Osteoblast (primary cell): ENCODE measurements at regions not wholly inside any gene's neighbourhood (a gene's known extent, or its start where the extent isn't known, plus 50 kb on each side); places are given as distances from the start of the nearest gene placed in this dataset.
"Not testable (repeated sequence)": the region's sequence is repeated elsewhere in the genome, so short reads cannot be mapped to it uniquely, and the experiment has no call there.

ENCODE experiments used
- DNase-seq: peaks from one replicate; pipeline ENCODE4 v3.0.0; 2011; ENCODE audit warnings: low spot score, mixed read lengths; ENCODE audit not compliant: insufficient read length; ENCODE audit errors: missing footprints
- H2AFZ ChIP-seq: 2 replicates; pipeline ENCODE4 v1.6.0; 2011; ENCODE audit warnings: mild to moderate bottlenecking, low read length
- H3K27ac ChIP-seq: 2 replicates; pipeline ENCODE4 v1.5.1; 2011; ENCODE audit warnings: mild to moderate bottlenecking, low read depth, low read length, moderate library complexity
- H3K27me3 ChIP-seq: 2 replicates; pipeline ENCODE4 v1.6.0; 2012; ENCODE audit warnings: mild to moderate bottlenecking, control low read depth, inconsistent platforms, low read length, moderate library complexity; ENCODE audit not compliant: insufficient read depth
- H3K36me3 ChIP-seq: 2 replicates; pipeline ENCODE4 v1.5.1; 2011; ENCODE audit warnings: mild to moderate bottlenecking, low read length, control low read depth, moderate library complexity; ENCODE audit not compliant: insufficient read depth
- H3K4me1 ChIP-seq: 2 replicates; pipeline ENCODE4 v1.5.1; 2011; ENCODE audit warnings: mild to moderate bottlenecking, low read length, control low read depth, moderate library complexity; ENCODE audit not compliant: insufficient read depth
- H3K4me2 ChIP-seq: 2 replicates; pipeline ENCODE4 v1.6.0; 2011; ENCODE audit warnings: mild to moderate bottlenecking, low read length; ENCODE audit not compliant: insufficient read depth
- H3K4me3 ChIP-seq: fragments of 200-600 bp; sonication (generic); 3 replicates; pipeline ENCODE4 v1.5.1; 2012; ENCODE audit warnings: mild to moderate bottlenecking, low read length, inconsistent platforms; ENCODE audit not compliant: insufficient read depth
- H3K79me2 ChIP-seq: 2 replicates; pipeline ENCODE4 v1.6.0; 2012; ENCODE audit warnings: mild to moderate bottlenecking, low read length, control low read depth, inconsistent platforms; ENCODE audit not compliant: insufficient read depth
- H3K9me3 ChIP-seq: 2 replicates; pipeline ENCODE4 v1.5.1; 2011; ENCODE audit warnings: low read depth, low read length, control low read depth
- H4K20me1 ChIP-seq: 2 replicates; pipeline ENCODE4 v1.6.0; 2012; ENCODE audit warnings: mild to moderate bottlenecking, low read length, control low read depth; ENCODE audit not compliant: insufficient read depth
- CTCF ChIP-seq: IDR thresholded peaks from 2 replicates; pipeline ENCODE4 v1.5.1; 2011; ENCODE audit warnings: mild to moderate bottlenecking, low read depth, low read length, moderate library complexity; ENCODE audit errors: extremely low read depth

- H3K4me2 ChIP-seq, result no peak overlapping the region
- no peaks in the 10 kb centered on the region for H3K79me2 ChIP-seq
- H3K4me3 ChIP-seq, result no peak overlapping the region
- H3K36me3 ChIP-seq, result no peaks in the 10 kb centered on the region
- no peaks in the 10 kb centered on the region for H3K4me1 ChIP-seq
- H3K27ac ChIP-seq, result no peak overlapping the region
- H3K9me3 ChIP-seq, result no peaks in the 10 kb centered on the region
- H4K20me1 ChIP-seq, result no peaks in the 10 kb centered on the region
- no peak for TF ChIP-seq CTCF
- no peak for DNase-seq
- H2AFZ ChIP-seq, result no peak overlapping the region
- H3K27me3 ChIP-seq, result no peaks in the 10 kb centered on the region
Observed at GRCh38 chr10:128187788-128188185, 61.6 kb upstream of the MKI67 start.

DNA sequence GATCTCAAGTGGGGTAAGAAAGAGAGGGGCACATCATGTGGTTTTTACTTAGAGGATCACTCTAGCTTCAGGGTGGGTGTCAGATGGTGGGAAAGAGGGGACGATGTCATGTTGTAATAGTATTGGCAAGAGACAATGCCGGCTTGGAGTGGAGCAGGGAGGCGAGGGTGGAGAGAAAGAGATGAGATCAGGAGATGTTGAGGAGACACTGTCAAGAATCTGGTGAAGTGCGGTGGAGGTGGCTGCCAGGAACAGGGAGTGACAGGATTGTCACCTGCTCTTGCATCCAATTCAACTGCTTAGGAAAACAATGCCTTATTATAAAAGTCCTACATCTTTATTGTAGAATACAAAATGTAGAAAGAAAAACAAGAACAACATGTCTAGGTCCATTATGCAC lies 63.0 kb upstream of the MKI67 start:
- Histone ChIP-seq H3K4me3 (no peak overlapping the region), H3K4me1 (no peaks in the 10 kb centered on the region), H2AFZ (no peak overlapping the region), H4K20me1 (no peaks in the 10 kb centered on the region), H3K36me3 (no peaks in the 10 kb centered on the region), H3K79me2 (no peaks in the 10 kb centered on the region), H3K27ac (no peak overlapping the region), H3K4me2 (no peak overlapping the region), H3K9me3 (no peaks in the 10 kb centered on the region), H3K27me3 (no peaks in the 10 kb centered on the region)
- TF ChIP-seq CTCF, result no peak
- no peak for DNase-seq

DNA sequence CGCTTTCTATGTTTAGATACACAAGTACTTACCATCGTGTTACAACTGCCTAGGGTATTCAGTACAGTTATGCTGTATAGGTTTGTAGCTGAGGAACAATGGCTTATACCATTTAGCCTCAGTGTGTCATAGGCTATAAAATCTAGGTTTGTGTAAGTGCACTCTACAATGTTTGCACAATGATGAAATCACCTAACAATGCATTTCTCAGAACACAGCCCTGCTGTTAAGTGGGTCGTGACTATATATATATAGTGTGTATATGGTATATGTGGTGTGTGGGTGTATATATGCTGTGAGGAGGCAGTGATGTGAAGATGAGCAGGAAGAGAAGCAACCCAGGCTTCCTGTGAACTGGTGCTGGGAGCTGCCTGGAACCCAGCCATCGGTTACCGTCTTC lies 65.6 kb upstream of the MKI67 start:
- Histone ChIP-seq H3K27me3 (no peaks in the 10 kb centered on the region), H3K27ac (no peak overlapping the region), H3K4me3 (no peak overlapping the region), H3K4me1 (no peaks in the 10 kb centered on the region), H2AFZ (no peak overlapping the region), H4K20me1 (no peaks in the 10 kb centered on the region), H3K4me2 (no peak overlapping the region), H3K36me3 (no peaks in the 10 kb centered on the region), H3K9me3 (no peaks in the 10 kb centered on the region), H3K79me2 (no peaks in the 10 kb centered on the region)
- TF ChIP-seq CTCF, result no peak
- no peak for DNase-seq

- not testable (repeated sequence) for H3K27me3 ChIP-seq, H3K4me2 ChIP-seq, H3K27ac ChIP-seq, H3K36me3 ChIP-seq, H3K79me2 ChIP-seq, DNase-seq, H3K9me3 ChIP-seq, H2AFZ ChIP-seq, H3K4me3 ChIP-seq, H4K20me1 ChIP-seq, H3K4me1 ChIP-seq
Observed at GRCh38 chr10:128201826-128202225, 75.6 kb upstream of the MKI67 start.

DNA sequence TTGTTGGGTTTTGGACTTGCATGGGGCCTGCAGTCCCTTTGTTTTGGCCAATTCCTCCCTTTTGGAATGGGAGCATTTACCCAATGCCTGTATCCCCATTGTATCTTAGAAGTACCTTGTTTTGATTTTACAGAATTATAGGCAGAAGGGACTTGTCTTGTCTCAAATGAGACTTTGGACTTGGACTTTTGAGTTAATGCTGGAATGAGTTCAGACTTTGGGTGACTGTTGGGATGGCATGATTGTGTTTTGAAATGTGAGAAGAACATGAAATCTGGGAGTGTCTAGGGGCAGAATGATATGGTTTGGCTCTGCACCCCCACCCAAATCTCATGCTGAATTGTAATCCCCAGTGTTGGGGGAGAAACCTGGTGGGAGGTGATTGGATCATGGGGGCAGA lies 76.8 kb upstream of the MKI67 start:
- Histone ChIP-seq H3K4me3 (no peak overlapping the region), H3K36me3 (no peaks in the 10 kb centered on the region), H4K20me1 (no peaks in the 10 kb centered on the region), H2AFZ (no peak overlapping the region), H3K4me2 (no peak overlapping the region), H3K79me2 (no peaks in the 10 kb centered on the region), H3K4me1 (no peaks in the 10 kb centered on the region), H3K9me3 (no peaks in the 10 kb centered on the region), H3K27ac (no peak overlapping the region), H3K27me3 (no peaks in the 10 kb centered on the region)
- TF ChIP-seq CTCF, result no peak
- no peak for DNase-seq

GRCh38 chr10:128205591-128205990 lies 79.4 kb upstream of the MKI67 start:
- H3K36me3 ChIP-seq, H3K9me3 ChIP-seq, H3K27ac ChIP-seq, H3K79me2 ChIP-seq, H2AFZ ChIP-seq, H3K4me2 ChIP-seq, H3K27me3 ChIP-seq, H4K20me1 ChIP-seq, H3K4me3 ChIP-seq, H3K4me1 ChIP-seq, DNase-seq: not testable (repeated sequence)
